GM18517 (cell line): ENCODE measurements at regions not wholly inside any gene's neighbourhood (a gene's known extent, or its start where the extent isn't known, plus 50 kb on each side); places are given as distances from the start of the nearest gene placed in this dataset.

Experiments
- ATAC-seq: cut with Tn5 transposase; IDR thresholded peaks from one replicate; pipeline ENCODE4 v1.9.1; 2021; ENCODE audit warnings: mild to moderate bottlenecking, moderate library complexity; ENCODE audit not compliant: unreplicated experiment

DNA sequence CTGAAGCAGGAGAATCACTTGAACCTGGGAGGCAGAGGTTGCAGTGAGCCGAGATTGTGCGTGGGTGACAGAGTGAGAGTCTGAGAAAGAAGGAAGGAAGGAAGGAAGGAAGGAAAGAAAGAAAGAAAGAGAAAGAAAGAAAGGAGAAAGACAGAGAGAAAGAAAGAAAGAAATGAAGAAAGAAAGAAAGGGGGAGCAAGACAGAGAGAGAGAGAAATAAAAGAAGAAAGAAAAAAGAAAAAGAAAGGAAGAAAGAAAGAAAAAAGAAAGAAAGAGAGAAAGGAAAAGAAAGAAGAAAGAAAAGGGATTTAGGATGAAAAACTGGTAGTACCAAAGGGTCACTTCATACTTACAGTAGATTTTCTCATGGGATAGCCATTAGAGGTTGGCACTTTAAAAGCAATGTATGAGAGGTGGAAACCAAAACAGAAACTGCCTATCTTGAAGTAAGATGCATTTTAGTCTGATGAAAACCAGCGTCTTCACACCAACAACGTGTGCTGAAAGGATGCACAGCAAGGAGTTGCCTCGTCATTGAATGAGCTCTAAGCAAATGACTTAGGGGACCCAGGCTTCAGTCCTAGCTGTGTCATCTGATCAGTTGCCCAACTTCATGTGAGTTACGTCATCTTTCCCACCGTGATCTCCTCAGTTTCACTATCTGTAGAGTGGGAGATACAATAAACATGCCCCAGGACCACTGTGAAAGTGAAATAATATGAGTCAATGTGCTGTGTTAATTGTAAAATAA lies 133.9 kb upstream of the NEDD9 start:
- ATAC-seq = peak; percentile 81

DNA sequence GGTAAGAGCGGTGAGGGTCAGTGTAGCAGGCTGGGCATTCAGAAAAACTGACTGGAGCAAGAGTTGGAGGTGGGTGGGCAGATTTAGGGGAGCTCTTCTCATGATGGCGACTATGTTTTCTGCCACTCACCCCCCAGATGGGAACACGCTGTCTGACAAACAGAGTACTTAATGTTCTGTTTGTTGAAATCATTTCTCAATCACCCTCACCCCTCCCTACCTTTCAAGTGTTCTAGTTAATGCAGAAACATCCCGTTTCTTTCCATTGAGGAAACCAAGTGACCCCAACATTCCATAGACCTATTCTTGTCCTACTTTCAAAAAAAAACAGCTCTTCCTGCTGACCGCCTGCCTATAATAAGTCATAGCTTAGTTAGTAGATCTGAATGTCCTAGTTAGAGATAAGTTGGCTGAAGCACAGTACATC lies 132.5 kb upstream of the NEDD9 start:
- ATAC-seq = no peak

DNA sequence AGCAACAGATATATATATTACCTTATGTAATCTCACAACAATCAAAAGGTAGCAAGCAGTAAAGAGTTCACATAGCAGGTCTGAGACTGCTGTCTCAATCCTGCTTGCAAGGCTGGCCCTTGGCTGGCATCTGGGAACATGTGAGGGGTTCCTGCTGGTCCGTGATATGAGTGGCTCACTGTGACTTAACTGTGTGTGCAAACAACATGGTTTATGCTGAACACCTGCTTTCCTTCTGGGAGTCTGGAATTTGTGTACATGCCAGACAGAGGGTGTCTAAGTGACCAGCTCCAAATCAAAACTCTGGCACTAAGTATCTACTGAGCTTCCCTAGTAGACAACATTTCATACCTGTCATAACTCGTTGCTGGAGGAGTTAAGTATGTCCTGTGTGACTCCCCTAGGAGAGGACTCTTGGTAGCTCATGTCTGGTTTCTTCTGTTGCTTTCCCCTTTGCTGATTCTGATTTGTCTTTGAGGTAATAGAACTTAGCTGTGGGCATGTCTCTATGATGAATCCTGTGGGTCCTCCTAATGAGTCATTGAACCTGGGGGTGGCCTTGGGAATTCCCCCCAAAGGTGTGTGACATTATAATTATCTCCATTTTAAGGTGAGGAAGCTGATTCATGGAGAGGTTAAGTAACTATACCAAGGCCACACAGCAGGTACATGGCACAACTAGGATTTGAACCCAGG lies 131.6 kb upstream of the NEDD9 start:
- ATAC-seq = no peak

DNA sequence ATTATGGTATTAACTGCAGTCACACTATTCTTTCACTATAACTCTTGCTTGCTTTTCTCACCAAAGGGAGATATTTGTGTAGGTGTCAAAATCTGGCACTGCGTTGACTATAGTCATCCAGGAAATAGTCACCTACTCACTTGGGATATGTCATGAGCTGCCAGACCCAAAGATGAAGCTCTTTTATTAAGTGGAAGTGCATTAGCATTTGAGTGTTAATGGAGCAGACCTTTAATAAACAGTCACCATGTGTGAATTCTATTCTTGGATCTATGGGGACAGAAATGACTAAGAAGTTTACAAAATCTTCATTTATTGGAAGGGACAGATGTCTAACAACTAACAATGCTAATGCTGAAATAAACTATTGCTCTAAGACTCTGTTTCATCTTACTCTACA lies 130.1 kb upstream of the NEDD9 start:
- ATAC-seq = no peak

DNA sequence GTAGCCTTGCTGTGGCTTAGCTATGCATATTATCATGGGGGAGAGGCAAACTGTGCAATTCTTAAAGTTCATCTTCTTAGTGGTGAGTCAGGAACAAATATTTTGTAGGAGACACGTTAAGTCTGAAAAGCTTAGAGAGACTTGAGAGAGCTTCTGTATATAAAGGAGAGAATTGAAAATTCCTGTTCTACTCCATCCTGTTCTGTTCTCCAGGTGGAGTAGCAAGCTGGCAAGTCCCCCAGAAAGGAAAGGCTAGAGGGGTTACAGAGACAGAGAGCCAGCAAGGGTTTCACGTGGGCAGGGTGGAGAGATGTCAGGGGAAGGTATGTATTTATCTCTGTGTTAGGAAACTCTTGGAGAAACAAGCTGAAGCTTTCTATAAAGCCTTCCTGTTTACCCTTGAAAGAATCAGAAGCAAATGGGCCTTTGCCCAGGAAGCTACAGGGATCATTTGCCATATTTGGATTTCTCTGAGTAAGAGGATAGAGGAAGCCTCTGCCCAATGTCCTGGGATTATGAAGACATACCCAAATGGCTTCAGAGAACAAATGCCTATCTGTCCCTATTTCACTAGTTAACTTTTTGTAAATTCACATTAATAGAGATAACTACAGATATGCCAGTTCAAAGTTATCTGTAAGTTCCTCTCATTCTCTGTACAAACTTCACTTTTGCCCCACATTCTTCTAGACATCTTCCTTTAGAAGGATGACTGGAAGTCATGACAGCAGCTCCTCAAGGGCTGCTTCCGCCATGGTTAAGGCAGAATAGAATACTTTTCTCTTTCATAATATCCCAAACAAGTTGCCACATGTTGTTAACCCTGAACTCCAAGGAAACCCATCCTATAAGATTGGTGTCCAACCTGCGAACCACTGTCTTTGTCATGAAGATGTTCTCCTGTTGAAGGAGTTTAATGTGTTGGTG lies 126.7 kb upstream of the NEDD9 start:
- no peak for ATAC-seq

DNA sequence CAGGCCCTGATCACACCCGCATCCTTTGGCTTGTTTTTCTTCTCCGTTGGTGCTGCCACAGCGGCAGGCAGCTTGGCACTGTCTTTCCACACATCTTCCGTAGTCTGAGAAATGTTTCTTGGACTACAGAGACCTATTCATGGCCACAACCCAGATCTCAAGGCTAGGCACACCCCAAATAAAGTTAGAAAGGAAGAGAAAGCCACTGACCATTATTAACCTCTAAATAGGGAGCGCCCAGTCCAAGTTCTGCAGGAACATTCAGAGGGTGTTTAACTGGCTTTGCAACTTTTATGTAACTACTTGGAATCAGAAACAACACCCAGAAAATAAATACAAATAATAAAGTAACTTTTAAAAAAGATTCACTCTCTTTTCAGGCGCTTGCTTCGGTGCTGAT lies 124.8 kb upstream of the NEDD9 start:
- ATAC-seq = no peak

DNA sequence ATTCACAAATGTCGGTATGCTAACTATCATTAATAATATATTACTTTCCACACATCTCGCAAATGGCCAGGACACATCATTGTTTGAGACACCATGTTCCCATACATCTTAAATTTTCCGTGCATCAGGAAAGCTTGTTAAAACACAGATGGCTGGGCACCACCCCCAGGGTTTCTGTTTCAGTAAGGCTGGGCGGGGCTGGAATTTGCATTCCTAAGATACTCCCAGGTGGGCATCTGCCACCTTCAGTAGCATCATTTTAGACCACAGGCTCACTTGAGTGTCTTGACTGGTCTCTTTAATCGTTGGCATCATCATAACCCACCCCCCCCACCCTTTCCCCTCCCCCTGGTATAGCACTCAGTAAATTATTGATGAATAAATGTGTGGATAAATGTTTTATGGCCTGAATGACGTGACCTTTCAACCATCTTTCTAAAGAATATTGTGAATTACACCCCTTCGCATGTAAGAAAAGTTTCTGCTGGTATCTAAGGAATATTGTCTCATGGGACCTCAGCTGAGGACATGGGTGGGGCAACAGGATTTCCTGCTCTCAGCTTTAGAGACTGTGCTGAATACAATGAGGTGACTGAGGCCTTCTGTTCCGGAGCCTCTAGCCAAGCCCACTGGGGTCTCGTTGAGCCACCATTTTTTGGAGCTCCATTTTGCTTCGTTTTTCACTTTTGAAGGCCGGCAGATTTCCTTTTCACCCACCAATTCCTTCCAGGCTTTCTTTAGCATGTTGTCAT lies 124.1 kb upstream of the NEDD9 start:
- ATAC-seq = no peak

DNA sequence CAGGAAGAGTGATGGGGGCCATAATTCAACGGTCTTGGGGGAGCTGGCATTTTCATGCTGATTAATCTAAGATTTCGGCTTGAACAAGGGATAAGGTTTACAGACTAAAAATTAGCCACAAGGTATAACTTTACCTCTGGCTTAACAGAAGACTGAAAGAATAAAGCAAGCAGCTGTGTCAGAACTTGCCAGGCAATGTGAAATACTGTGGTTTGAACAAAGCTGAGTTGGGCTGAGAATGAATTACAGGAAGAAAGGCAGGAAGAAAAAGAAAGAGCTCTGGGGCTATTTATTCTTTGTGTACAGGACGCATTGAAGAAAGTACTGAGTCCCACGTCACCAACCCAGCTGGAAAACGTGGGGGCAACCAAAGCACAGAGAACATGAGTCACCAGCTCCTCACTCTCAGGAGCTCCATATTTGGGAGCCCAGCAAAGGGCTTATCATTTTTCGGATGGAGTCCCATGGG lies 121.5 kb upstream of the NEDD9 start:
- peak; percentile 75 for ATAC-seq

DNA sequence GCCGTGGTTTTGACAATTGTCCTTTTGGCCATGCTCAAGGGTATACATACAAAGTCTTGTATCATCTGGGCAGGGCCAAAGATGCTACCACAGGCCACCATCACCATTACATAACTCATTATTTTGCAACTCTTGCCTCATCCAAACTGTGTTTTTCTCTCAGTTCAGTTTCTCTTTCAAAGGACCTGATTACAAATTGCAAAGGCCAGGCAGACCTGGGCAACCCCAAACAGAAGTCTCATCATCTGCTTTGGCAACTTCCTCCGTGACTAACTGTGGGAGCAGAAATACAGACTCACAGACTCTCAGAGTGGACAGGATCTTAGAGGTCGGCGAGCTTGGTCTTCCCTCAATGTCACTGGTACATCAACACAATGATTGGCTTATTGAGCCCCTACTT lies 117.8 kb upstream of the NEDD9 start:
- ATAC-seq = no peak

DNA sequence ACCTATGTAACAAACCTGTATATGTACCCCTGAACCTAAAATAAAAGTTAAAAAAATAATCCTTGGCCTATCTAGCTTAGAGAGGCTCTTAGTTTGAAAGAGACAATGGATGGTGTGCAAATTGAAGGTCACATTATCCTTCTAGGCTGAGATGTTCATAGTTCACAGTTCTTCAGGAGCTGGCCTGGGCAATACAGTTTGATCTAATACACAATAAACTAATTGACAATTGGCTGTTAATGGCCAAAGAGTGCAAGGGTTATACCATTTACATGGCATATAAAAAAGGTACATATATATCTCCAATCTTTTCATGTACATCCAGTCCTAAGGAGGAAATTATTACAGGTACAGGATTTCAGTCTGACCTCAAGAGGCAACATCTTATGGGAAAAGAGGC lies 117.4 kb upstream of the NEDD9 start:
- ATAC-seq = no peak

DNA sequence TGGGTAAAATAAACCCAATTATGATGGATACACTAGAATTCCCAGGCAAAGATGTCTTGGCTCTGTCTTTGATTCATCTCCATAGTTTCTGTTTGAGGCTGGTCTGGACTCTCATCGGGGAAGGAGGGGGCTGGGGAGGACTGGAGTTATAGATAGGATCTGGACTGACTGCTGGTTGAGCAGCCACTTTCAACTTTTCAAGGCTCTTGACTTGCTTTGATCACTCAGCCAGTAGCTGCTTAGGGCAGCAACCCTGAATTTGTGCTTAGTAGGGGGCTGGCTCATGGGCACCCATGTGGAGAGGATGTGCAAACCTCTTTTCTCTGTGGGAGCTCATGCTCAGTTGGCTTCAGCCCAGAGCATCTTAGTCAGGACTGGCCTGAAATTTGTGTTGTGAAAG lies 114.0 kb upstream of the NEDD9 start:
- no peak for ATAC-seq

DNA sequence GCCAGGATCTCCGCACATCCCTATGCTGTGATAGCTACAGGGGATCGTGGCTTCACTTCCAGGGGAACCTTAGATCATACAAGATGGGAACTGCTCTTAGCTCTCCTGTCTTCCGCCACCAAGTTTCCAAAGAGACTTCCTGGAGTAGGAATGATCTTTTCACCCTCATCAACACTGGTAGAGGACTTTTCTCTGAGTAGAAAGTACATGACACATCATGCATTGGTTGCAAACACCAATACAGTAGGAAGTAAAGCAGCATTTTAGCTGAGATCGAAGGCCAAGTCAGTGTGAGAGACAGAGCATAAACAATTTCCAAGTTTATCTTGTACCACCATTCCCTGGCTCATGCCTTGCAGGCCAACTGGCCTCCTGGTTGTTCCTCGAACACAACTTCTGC lies 113.1 kb upstream of the NEDD9 start:
- ATAC-seq = no peak

DNA sequence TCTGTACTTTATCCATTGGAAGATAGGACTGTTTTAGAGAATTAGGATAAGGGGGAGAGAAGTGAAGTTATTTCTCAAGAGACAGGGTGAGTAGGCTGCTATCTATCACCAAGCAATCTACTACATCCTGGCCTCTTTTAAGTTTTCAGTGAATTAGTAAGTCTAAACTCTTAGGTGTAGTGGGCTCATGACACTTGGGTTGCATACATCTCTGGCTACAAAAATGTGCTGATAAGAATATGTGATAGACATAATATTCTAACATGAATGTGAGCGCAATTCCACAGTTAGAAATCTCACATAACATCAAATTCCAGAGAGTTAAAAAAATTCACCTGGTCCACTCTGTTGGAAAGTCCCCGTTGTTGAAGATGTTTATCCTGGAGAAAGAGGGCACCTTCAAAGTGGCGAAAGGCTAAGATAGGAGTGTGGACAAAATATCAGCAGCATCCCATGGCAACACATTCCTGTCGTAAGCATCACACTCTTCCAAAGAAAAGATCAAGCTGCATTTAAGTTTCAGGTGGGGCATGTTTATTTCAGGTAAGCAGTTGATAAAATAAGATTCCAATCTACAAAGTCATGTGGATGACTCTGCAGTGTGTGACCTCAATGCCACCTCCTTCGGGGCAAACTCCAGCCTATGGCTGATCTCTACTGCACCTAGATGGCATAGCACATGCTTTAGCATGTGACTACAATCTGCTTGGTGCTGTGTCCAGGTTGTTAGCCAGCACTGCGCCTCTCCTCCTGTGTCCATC lies 111.7 kb upstream of the NEDD9 start:
- ATAC-seq = no peak

DNA sequence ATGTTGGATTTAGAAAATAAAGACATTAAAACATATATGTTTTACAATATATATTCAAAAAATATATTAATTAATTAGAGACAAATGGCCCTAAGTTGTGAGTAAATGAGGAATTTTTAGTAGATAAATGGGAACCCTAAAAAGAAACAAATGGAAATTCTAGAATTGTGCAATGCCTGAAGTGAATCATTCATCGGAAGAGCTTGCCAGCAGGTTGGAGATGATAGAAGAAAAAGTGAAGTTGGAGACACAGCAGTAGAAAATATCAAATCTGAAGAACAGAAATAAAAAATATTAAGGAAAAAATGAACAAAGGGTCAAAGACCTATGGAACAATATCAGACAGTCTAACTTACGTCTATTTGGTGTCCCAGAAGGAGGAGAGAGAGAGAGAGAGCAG lies 109.4 kb upstream of the NEDD9 start:
- ATAC-seq = no peak

DNA sequence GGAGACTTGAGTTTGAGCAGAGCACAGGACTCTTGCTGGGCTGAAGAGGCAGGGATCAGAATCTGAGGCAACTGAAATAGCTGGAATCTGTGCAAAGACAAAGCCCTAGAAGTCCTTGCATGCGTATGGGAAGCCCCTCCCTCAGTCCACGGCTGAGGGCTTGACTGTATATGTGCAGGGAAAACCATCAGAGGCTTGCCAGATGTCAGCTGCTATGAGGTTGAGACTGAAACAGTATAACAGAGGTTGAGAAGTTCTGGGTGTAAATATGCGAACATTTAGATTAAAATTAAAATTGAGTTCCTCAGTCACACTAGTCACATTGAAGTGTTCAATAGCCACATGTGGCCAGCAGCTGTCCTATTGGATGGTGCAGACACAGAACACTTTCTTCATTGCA lies 108.8 kb upstream of the NEDD9 start:
- ATAC-seq = no peak

DNA sequence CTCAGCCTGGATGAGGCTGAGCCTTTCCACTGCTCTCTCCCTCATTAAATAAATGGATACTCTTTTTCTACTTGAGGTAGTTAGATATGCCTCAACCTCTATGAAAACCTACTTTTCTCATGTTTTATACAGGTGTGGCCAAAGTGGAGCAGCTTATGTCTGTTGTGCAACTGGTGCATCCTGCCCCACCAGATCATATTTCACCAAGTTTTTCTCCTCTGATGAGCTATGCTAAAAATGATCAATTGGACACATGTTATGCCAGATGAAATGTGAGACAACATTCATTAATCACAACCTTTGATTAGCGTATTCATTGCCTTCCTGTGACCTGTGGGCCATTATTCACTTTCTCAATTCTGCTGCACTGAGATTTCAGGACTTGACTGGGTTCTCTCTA lies 106.9 kb upstream of the NEDD9 start:
- no peak for ATAC-seq

DNA sequence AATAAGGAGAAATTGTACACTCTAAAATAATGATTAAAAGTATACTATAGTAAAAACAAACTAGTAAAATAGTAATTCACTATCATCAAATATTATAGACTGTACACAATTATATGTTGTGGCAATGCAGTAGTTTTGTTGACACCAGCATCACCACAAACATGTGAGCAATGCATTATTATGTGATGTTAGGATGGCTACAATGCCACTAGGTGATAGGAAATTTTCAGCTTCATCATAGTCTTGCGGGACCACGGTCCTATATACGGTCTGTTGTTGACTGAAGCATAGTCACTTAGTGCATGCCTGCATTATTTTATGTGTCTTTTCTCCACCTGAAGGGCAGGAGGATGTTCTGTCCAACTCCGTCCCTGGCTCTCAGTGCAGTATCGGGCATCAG lies 104.8 kb upstream of the NEDD9 start:
- no peak for ATAC-seq

DNA sequence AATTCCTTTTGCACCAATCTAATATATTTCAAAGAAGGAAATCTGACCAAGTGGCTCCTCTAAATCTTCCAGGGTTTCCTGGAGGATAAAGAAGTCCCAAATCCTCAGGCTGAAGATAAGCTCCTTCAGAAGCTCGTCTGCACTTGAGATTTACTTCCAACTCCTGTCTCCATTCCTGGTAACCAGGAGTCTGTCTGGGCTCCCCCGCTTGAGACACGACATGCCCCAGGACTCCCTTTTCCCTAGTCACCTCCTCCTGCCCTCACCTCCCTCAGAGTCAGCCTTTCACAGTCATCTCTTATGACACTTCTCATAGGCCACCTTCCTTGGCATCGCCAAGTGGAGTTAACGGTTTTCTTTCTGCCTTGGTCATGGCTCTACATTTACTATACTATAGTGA lies 103.4 kb upstream of the NEDD9 start:
- ATAC-seq = no peak

DNA sequence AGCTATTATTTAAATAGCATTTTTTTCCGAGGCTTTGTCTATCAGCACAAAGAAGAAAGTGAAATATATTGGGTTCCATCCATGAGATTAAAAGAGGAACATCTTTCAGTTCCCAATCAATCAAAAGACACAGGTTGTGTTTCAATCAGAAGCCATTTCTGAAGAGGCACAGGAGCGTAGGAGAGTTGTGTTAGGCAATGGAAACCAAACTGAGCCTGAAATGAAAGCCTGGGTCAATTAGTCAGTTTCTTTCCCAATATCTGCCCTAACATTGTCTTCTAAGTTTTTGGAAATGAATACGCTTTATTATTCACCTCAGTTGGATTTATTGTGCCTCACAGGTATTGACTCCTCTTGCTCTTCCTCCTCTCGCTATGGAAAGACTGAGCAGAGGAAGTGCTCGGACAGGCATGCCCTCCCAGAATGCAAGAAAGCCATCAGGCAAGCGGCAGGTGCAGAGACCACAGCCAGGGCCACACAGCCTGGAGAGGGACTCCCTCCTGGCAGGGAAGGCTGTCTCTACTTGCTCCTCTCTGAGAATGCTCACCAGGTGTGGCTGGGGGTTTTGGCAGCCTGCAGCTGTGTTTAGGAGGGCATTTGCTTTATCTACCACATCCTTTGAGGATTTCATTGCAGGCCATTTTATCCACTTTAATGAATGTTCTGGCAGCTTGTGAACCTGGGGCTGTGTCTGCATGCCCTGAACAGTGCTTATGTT lies 100.8 kb upstream of the NEDD9 start:
- ATAC-seq = no peak
